H1 (cell line): ENCODE measurements at regions not wholly inside any gene's neighbourhood (a gene's known extent, or its start where the extent isn't known, plus 50 kb on each side); places are given as distances from the start of the nearest gene placed in this dataset.

Experiments
- CTCF ChIA-PET: fragments of 300-600 bp; sonication (Branson Sonifier 250); formaldehyde crosslinking; loops from one replicate; lab custom pipeline; 2021; ENCODE audit not compliant: partially characterized antibody; lab: Charles Lee
- POLR2A ChIA-PET: fragments of 300-600 bp; sonication (Branson Sonifier 250); formaldehyde crosslinking; loops from one replicate; lab custom pipeline; 2021; ENCODE audit warnings: inconsistent platforms; ENCODE audit not compliant: partially characterized antibody; lab: Charles Lee
- DNase-seq, 2 experiments: peaks; one replicate each; pipeline versions ENCODE4 v3.0.0 to v3.0.0-alpha.2; 2010 to 2022; ENCODE audit warnings: low spot score in 2 of 2, low read depth in 1 of 2, mixed read lengths in 1 of 2
- FAIRE-seq: peaks from 2 replicates; lab custom pipeline; 2011; peaks lifted over from hg19 to GRCh38; lab: Jason Lieb, UNC
- H2AFZ ChIP-seq: 2 replicates; pipeline ENCODE4 v1.8.1; 2012; ENCODE audit warnings: low read length, inconsistent platforms
- H2AK5ac ChIP-seq: 2 replicates; pipeline ENCODE4 v1.6.1; 2013; ENCODE audit warnings: low read depth, low read length
- H2BK120ac ChIP-seq: replicated peaks from 2 replicates; pipeline ENCODE3; 2013; ENCODE audit warnings: low read depth, low read length, inconsistent platforms
- H2BK12ac ChIP-seq: 2 replicates; pipeline ENCODE4 v1.6.1; 2013; ENCODE audit warnings: low read depth, low read length
- H2BK15ac ChIP-seq: 2 replicates; pipeline ENCODE4 v1.6.1; 2013; ENCODE audit warnings: low read length
- H2BK20ac ChIP-seq: 2 replicates; pipeline ENCODE4 v1.6.1; 2013; ENCODE audit warnings: low read length
- H2BK5ac ChIP-seq: 2 replicates; pipeline ENCODE4 v1.6.1; 2013; ENCODE audit warnings: low read depth, low read length
- H3K14ac ChIP-seq: 2 replicates; pipeline ENCODE4 v1.6.1; 2013; ENCODE audit warnings: inconsistent platforms; ENCODE audit not compliant: insufficient read length
- H3K18ac ChIP-seq: 2 replicates; pipeline ENCODE4 v1.6.1; 2013; ENCODE audit warnings: low read length; ENCODE audit errors: extremely low read depth
- H3K23ac ChIP-seq: 2 replicates; pipeline ENCODE4 v1.6.1; 2013; ENCODE audit warnings: inconsistent platforms; ENCODE audit not compliant: insufficient read length
- H3K23me2 ChIP-seq: 2 replicates; pipeline ENCODE4 v1.6.1; 2013; ENCODE audit warnings: low read depth, low read length
- H3K27ac ChIP-seq: 2 replicates; pipeline ENCODE4 v1.6.1; 2011; ENCODE audit warnings: low read depth, low read length, inconsistent platforms
- H3K27me3 ChIP-seq, 4 experiments: replicated peaks in 1 of 4; 1 replicate in 1 of 4; 2 replicates in 3 of 4; pipeline versions ENCODE4 v1.6.1 to v1.8.1; 2011 to 2013; ENCODE audit warnings: low read length in 3 of 4, mild to moderate bottlenecking in 3 of 4, inconsistent platforms in 2 of 4, mixed read lengths in 2 of 4, moderate library complexity in 1 of 4; ENCODE audit not compliant: control insufficient read depth in 3 of 4, insufficient read depth in 3 of 4; ENCODE audit errors: extremely low read depth in 1 of 4
- H3K36me3 ChIP-seq, 4 experiments: 2 replicates each; pipeline versions ENCODE4 v1.6.1 to v1.8.1; 2011 to 2013; ENCODE audit warnings: mild to moderate bottlenecking in 4 of 4, low read length in 3 of 4, moderate library complexity in 2 of 4, control low read depth in 1 of 4, inconsistent platforms in 1 of 4; ENCODE audit not compliant: insufficient read depth in 4 of 4, control insufficient read depth in 2 of 4
- H3K4ac ChIP-seq: replicated peaks from 2 replicates; pipeline ENCODE3; 2013; ENCODE audit warnings: low read length, low read depth, mixed read lengths, inconsistent platforms; ENCODE audit not compliant: insufficient read length
- H3K4me1 ChIP-seq, 4 experiments: replicated peaks in 1 of 4; 1 replicate in 1 of 4; 2 replicates in 3 of 4; pipeline versions ENCODE4 v1.6.1 to v1.8.1; 2011 to 2013; ENCODE audit warnings: low read length in 3 of 4, inconsistent platforms in 2 of 4, mixed read lengths in 1 of 4; ENCODE audit not compliant: insufficient read depth in 4 of 4, control insufficient read depth in 3 of 4
- H3K4me2 ChIP-seq, 2 experiments: 2 replicates each; pipeline versions ENCODE4 v1.6.1 to v1.8.1; 2011 to 2013; ENCODE audit warnings: low read depth in 2 of 2, low read length in 2 of 2, control low read depth in 1 of 2, inconsistent platforms in 1 of 2, mild to moderate bottlenecking in 1 of 2; ENCODE audit not compliant: insufficient read depth in 1 of 2
- H3K4me3 ChIP-seq, 4 experiments: fragments of 200-600, 300-600 bp in 1 of 4; sonication (generic), shearing (Covaris generic), sonication (Bioruptor Twin) in 1 of 4; 2 replicates each; pipeline versions ENCODE4 v1.5.1 to v1.8.1; 2011 to 2016; ENCODE audit warnings: low read length in 4 of 4, low read depth in 3 of 4, control low read depth in 2 of 4, inconsistent platforms in 2 of 4, mild to moderate bottlenecking in 2 of 4, mixed read lengths in 1 of 4, moderate library complexity in 1 of 4; ENCODE audit not compliant: insufficient read depth in 2 of 4; ENCODE audit errors: extremely low read depth in 1 of 4
- H3K56ac ChIP-seq: replicated peaks from 2 replicates; pipeline ENCODE3; 2013; ENCODE audit warnings: low read depth, mild to moderate bottlenecking, mixed read lengths, low read length, inconsistent platforms; ENCODE audit not compliant: insufficient read length
- H3K79me1 ChIP-seq: 2 replicates; pipeline ENCODE4 v1.6.1; 2013; ENCODE audit warnings: low read depth, low read length, control low read depth
- H3K79me2 ChIP-seq, 2 experiments: 2 replicates each; pipeline versions ENCODE4 v1.6.1 to v1.8.1; 2012 to 2013; ENCODE audit warnings: low read length in 2 of 2, mild to moderate bottlenecking in 2 of 2, inconsistent platforms in 1 of 2; ENCODE audit not compliant: insufficient read depth in 2 of 2, control insufficient read depth in 1 of 2
- H3K9ac ChIP-seq, 4 experiments: replicated peaks in 1 of 4; 1 replicate in 1 of 4; 2 replicates in 3 of 4; pipeline versions ENCODE4 v1.6.1 to v1.8.1; 2011 to 2013; ENCODE audit warnings: low read depth in 3 of 4, low read length in 3 of 4, control low read depth in 2 of 4, mild to moderate bottlenecking in 2 of 4, moderate library complexity in 2 of 4, inconsistent platforms in 1 of 4; ENCODE audit errors: extremely low read depth in 1 of 4
- H3K9me3 ChIP-seq, 2 experiments: 2 replicates each; pipeline versions ENCODE4 v1.6.1 to v1.8.1; 2012 to 2013; ENCODE audit warnings: mild to moderate bottlenecking in 2 of 2, moderate library complexity in 2 of 2, control low read depth in 1 of 2, inconsistent platforms in 1 of 2, low read depth in 1 of 2, low read length in 1 of 2, mixed read lengths in 1 of 2; ENCODE audit not compliant: insufficient read depth in 2 of 2
- H4K20me1 ChIP-seq, 2 experiments: replicated peaks in 1 of 2; 2 replicates each; pipeline versions ENCODE3 to v1.8.1; 2011 to 2013; ENCODE audit warnings: inconsistent platforms in 2 of 2, low read length in 2 of 2, mild to moderate bottlenecking in 1 of 2; ENCODE audit not compliant: insufficient read depth in 2 of 2, control insufficient read depth in 1 of 2
- H4K5ac ChIP-seq: 2 replicates; pipeline ENCODE4 v1.6.1; 2013; ENCODE audit warnings: low read length, low read depth, mixed read lengths, inconsistent platforms; ENCODE audit not compliant: insufficient read length
- H4K8ac ChIP-seq: 2 replicates; pipeline ENCODE4 v1.8.0; 2013; ENCODE audit warnings: mild to moderate bottlenecking, moderate library complexity, low read length, inconsistent platforms; ENCODE audit not compliant: insufficient read depth; ENCODE audit errors: extremely low read depth
- H4K91ac ChIP-seq: replicated peaks from 2 replicates; pipeline ENCODE3; 2013; ENCODE audit warnings: low read length, mixed read lengths, inconsistent platforms; ENCODE audit not compliant: insufficient read length
- JUN ChIP-seq: IDR thresholded peaks from 2 replicates; pipeline ENCODE4 v1.6.1; 2011; ENCODE audit warnings: low read depth, mild to moderate bottlenecking, improper control_type of control experiment, low read length
- WGBS, 2 experiments: shearing (Covaris generic) in 1 of 2; methylation state at CpG; one replicate each; pipeline versions ENCODE4 v1.1.6 to v1.1.7; 2013 to 2015; ENCODE audit warnings: low lambda C conversion rate in 2 of 2, mixed read lengths in 2 of 2, inconsistent platforms in 1 of 2, low coverage in 1 of 2, missing lambda C conversion rate in 1 of 2; ENCODE audit not compliant: insufficient replicate concordance in 2 of 2, insufficient coverage in 1 of 2, insufficient read length in 1 of 2; ENCODE audit errors: extremely low coverage in 1 of 2, missing lambda C conversion rate in 1 of 2; 5-methylcytosine and 5-hydroxymethylcytosine counted together
- TF ChIP-seq, protein P1 (sequence below): IDR thresholded peaks from 2 replicates; pipeline ENCODE4 v1.6.1; 2011; ENCODE audit warnings: low read depth, mild to moderate bottlenecking, low read length; ENCODE audit not compliant: insufficient read depth

DNA sequence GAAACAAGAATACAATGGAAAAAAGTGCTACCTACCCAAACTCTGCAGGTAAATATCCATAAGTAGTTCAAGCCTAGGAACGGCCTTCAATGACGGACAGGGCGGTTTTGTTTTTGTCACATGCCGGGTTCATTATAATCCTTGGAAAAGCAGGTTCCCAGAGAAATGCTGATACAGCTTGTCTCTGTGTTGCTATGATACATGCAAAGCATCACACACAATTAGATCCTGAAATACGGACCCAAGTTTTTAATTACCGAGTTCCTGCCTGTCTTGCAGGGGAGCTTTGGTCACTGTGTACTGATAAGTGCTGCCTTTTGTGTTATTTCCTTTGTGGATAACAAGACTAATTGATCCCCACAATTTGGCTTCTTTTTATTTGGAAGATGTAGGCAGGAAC lies 217.4 kb downstream of the HAPSTR1 start:
- no peak overlapping the region for H3K18ac ChIP-seq
- H3K36me3 ChIP-seq: no peaks in the 10 kb centered on the region
- no peak overlapping the region for H3K14ac ChIP-seq
- H2AFZ ChIP-seq: no peak overlapping the region
- H4K5ac ChIP-seq: no peak overlapping the region
- no peak overlapping the region for H2BK20ac ChIP-seq
- H3K9ac ChIP-seq: no peak overlapping the region
- H2AK5ac ChIP-seq: no peak overlapping the region
- H3K56ac ChIP-seq: no peak overlapping the region
- no peaks in the 10 kb centered on the region for H3K9me3 ChIP-seq
- no peak overlapping the region for H2BK5ac ChIP-seq
- no peak overlapping the region for H2BK15ac ChIP-seq
- no peaks in the 10 kb centered on the region for H3K23me2 ChIP-seq
- ChIA-PET POLR2A (no interaction called here), CTCF (no interaction called here)
- no peaks in the 10 kb centered on the region for H3K79me1 ChIP-seq
- peaks cover 0 to 7% (median 2%) of the 10 kb centered on the region in 4 experiments; a peak in 2 of 7 replicates for H3K4me1 ChIP-seq
- no peaks in the 10 kb centered on the region for H3K79me2 ChIP-seq
- no peaks in the 10 kb centered on the region for H4K20me1 ChIP-seq
- WGBS, 2 experiments: 96% methylated on average over 6 of the region's 6 CpGs; no CpG with 5 or more reads in 1 of the 2 experiments
- H3K27ac ChIP-seq: no peak overlapping the region
- H3K4me2 ChIP-seq: no peak overlapping the region
- H3K4ac ChIP-seq: no peak overlapping the region
- no peaks in the 10 kb centered on the region for H3K27me3 ChIP-seq
- no peak overlapping the region for H3K23ac ChIP-seq
- FAIRE-seq (no peak), DNase-seq (no peak)
- no peak overlapping the region for H3K4me3 ChIP-seq
- H2BK12ac ChIP-seq: no peak overlapping the region
- H2BK120ac ChIP-seq: no peak overlapping the region
- no peak overlapping the region for H4K91ac ChIP-seq
- no peak overlapping the region for H4K8ac ChIP-seq
- TF ChIP-seq, protein P1, sequence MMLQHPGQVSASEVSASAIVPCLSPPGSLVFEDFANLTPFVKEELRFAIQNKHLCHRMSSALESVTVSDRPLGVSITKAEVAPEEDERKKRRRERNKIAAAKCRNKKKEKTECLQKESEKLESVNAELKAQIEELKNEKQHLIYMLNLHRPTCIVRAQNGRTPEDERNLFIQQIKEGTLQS: no peak
- no peak for TF ChIP-seq JUN
